ENCODE measurements at regions not wholly inside any gene's neighbourhood (a gene's known extent, or its start where the extent isn't known, plus 50 kb on each side); places are given as distances from the start of the nearest gene placed in this dataset.

DNA sequence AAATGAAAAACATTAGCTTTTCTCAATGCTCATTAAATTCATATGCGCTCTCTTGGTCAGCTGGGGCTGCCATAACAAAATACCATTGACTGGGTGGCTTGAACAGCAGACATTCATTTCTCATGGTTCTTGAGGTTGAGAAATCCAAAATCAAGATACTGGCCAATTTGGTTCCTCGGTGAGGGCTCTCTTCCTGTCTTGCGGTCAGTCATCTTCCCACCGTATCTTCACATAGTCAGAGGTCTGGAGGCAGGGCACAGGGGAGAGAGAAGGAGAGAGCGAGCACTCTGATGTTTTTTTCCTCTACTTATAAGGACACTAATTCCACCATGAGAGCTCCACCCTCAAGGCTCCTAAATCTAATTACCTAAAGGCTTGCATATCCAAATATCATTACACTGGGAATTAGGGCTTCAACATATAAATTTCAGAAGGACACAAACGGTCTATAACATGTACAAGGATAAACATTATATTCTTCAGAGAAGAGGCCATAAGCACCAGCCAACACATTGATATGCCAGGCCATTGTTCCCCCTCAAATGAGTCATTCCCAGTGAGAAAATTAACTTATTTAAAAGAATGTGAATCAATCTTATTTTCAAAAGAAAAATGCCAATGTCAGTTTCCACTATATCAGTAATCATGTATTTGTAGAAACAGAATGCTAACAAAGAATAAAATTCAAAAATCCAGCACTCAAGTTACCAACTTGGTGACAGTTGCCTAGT lies 152.2 kb downstream of the BTG1 start:
- no peaks in the 10 kb centered on the region for H3K9me3 ChIP-seq
- no peaks in the 10 kb centered on the region for H3K27me3 ChIP-seq
- intact Hi-C loops (cut with DNase I), result no loop called here
- H3K27ac ChIP-seq, result no peak overlapping the region
- no peak overlapping the region for H3K4me3 ChIP-seq
- FAIRE-seq (no peak), DNase-seq (no peak), ATAC-seq (no peak)
- H3K4me1 ChIP-seq, result no peaks in the 10 kb centered on the region
- TF ChIP-seq, protein P1, sequence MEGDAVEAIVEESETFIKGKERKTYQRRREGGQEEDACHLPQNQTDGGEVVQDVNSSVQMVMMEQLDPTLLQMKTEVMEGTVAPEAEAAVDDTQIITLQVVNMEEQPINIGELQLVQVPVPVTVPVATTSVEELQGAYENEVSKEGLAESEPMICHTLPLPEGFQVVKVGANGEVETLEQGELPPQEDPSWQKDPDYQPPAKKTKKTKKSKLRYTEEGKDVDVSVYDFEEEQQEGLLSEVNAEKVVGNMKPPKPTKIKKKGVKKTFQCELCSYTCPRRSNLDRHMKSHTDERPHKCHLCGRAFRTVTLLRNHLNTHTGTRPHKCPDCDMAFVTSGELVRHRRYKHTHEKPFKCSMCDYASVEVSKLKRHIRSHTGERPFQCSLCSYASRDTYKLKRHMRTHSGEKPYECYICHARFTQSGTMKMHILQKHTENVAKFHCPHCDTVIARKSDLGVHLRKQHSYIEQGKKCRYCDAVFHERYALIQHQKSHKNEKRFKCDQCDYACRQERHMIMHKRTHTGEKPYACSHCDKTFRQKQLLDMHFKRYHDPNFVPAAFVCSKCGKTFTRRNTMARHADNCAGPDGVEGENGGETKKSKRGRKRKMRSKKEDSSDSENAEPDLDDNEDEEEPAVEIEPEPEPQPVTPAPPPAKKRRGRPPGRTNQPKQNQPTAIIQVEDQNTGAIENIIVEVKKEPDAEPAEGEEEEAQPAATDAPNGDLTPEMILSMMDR (IDR thresholded peaks at IDR 0.05), result no peak
- 91 to 94% methylated on average over 6 of the region's 6 CpGs for WGBS, 2 donors
- H3K36me3 ChIP-seq, result no peaks in the 10 kb centered on the region

DNA sequence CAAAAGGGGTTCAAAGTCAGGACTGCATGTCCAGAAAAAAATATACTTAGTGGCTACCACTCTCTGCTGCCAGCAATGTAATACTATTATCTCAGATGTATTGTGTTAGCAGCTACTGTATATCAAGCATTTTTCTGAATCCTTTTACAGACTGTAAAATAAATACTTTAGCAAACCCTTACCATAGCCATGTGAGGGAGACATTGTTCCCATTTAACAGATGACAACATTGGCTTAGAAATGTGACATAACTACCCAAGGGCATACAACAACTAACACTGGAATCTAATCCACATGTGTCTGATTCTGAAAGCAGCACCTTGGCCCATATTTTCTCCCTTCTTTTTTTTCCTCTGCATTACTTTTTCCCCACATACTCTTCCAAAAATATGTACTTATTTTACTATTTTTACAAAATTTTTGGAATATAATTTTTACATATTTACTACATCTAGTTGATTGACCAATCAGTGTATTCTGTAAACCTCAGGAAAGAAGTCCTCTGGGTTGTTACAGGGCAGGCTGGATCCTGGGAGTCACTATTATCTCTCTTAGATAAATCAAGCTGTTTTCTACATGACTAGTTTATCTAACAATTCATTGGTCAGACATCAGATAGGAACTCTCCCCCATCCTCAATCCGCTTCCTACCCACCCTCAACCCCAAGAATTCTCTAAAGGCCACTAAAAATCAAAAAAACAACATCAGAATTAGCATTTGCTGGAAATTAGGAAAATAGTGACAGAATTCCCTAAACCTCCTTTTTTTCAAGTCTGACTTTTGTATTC lies 154.1 kb downstream of the BTG1 start:
- FAIRE-seq (no peak), DNase-seq (no peak), ATAC-seq (peak in 3 of 4 donors; percentile 32 to 57 (median 48))
- Histone ChIP-seq H3K27ac (no peak overlapping the region), H3K4me1 (no peaks in the 10 kb centered on the region), H3K36me3 (no peaks in the 10 kb centered on the region), H3K27me3 (no peaks in the 10 kb centered on the region), H3K4me3 (no peak overlapping the region), H3K9me3 (no peaks in the 10 kb centered on the region)
- TF ChIP-seq, protein P1 (IDR thresholded peaks at IDR 0.05), result no peak
- intact Hi-C loops (cut with DNase I), result no loop called here
- 90 to 92% methylated on average over 1 of the region's 1 CpG for WGBS, 2 donors

DNA sequence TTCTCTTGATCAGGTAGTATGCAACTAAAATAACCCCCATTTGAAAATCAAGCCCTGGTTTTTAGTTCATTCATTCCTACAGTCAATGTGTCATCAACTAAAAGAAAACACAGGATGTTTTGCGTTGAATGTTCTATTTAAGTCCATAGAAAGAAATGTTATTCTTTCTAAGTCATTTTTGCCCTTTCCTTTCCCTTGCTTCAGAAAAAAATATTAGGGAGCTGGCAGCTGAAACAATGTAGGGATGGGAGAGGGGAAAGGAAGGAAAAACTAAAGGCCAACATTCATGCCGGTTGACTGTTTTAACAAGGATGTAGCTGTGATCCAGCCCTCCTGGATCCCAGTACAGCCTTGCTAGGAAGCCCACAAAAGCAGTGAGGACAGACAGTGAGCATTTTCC lies 155.1 kb downstream of the BTG1 start:
- TF ChIP-seq, protein P1 (IDR thresholded peaks at IDR 0.05), result no peak
- 86 to 89% methylated on average over 2 of the region's 2 CpGs for WGBS, 2 donors
- Histone ChIP-seq H3K4me3 (no peak overlapping the region), H3K4me1 (peaks cover 0 to 5% (median 0%) of the 10 kb centered on the region in 3 donors), H3K27me3 (no peaks in the 10 kb centered on the region), H3K27ac (no peak overlapping the region), H3K36me3 (no peaks in the 10 kb centered on the region), H3K9me3 (no peaks in the 10 kb centered on the region)
- intact Hi-C loops (cut with DNase I), result no loop called here
- no peak for DNase-seq
- no peak for ATAC-seq
- no peak for FAIRE-seq

DNA sequence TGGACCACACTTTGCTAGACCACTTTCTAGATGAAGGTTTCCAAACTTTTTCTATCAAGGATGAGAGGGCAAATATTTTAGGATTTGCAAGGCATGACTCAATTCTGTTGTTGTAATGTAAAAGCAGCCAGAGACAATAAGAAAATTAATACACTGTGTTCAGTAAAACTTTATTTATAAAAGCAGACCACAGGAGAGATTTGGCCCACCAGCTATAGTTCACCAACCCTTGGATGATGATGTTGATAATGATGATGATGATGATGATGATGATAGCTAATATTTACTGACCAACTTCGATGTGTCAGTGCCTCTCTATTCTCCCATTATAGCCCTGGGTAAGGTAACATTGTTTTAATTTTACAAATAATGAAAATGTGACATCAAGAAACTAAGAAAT lies 156.5 kb downstream of the BTG1 start:
- Histone ChIP-seq H3K9me3 (no peaks in the 10 kb centered on the region), H3K27ac (no peak overlapping the region), H3K36me3 (no peaks in the 10 kb centered on the region), H3K27me3 (no peaks in the 10 kb centered on the region), H3K4me1 (peaks cover 0 to 10% (median 0%) of the 10 kb centered on the region in 3 donors), H3K4me3 (no peak overlapping the region)
- ATAC-seq (no peak), DNase-seq (no peak), FAIRE-seq (no peak)
- intact Hi-C loops (cut with DNase I), result no loop called here
- TF ChIP-seq, protein P1 (IDR thresholded peaks at IDR 0.05), result no peak
- 80 to 95% methylated on average over 1 of the region's 1 CpG for WGBS, 2 donors

All from pancreas (tissue), 10 donors.